ENCODE measurements at regions not wholly inside any gene's neighbourhood (a gene's known extent, or its start where the extent isn't known, plus 50 kb on each side); places are given as distances from the start of the nearest gene placed in this dataset.
"Not testable (repeated sequence)": the region's sequence is repeated elsewhere in the genome, so short reads cannot be mapped to it uniquely, and the experiment has no call there.

DNA sequence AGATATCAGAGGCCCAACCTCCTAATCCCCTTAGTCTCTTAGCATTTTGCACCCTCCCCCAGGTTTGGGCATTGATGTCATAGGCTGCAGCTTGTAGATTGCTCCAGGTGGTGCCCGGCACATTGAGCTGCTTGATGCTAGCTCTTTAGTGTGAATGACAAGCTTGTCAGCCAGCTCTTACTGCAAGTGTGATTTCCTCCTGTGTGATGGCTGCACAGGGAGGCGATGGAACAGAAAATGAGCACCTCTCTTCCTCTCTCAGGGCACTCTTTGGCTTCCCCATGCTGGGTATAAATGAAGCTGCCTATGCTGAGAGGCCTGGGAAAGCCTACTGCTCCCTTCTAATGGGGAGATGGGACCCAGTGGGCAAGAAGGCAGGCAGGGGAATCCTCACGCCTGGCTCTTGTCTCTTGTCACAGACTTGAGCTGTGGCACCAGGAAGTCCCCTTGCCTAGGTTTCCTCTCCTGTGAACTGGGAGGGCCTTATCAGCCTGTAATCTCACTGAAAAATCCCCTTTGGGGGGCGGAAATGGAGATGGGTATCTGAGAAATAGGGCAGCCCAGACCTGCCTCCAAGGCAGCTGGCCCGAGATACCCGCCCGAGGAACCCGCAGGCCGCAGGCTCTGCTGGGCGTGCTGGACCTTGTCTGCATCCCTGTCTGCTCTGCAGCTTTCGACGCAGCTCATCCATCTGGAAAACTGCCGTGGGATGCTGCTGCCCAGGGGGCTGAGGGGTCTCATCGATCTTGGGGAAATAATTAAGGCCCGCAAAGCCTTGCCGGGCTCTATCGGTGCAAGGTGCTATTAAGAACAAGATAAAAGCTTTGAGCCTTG is 163.5 kb upstream of the CXCR4 start:
- TF ChIP-seq, protein P1, sequence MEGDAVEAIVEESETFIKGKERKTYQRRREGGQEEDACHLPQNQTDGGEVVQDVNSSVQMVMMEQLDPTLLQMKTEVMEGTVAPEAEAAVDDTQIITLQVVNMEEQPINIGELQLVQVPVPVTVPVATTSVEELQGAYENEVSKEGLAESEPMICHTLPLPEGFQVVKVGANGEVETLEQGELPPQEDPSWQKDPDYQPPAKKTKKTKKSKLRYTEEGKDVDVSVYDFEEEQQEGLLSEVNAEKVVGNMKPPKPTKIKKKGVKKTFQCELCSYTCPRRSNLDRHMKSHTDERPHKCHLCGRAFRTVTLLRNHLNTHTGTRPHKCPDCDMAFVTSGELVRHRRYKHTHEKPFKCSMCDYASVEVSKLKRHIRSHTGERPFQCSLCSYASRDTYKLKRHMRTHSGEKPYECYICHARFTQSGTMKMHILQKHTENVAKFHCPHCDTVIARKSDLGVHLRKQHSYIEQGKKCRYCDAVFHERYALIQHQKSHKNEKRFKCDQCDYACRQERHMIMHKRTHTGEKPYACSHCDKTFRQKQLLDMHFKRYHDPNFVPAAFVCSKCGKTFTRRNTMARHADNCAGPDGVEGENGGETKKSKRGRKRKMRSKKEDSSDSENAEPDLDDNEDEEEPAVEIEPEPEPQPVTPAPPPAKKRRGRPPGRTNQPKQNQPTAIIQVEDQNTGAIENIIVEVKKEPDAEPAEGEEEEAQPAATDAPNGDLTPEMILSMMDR (IDR thresholded peaks at IDR 0.05; ENCODE audit: low read length, missing control alignments): no peak
- no peak for DNase-seq (ENCODE audit: low read depth)
- no peak overlapping the region for H3K4me3 ChIP-seq (replicated peaks; ENCODE audit: low read depth, low read length)

DNA sequence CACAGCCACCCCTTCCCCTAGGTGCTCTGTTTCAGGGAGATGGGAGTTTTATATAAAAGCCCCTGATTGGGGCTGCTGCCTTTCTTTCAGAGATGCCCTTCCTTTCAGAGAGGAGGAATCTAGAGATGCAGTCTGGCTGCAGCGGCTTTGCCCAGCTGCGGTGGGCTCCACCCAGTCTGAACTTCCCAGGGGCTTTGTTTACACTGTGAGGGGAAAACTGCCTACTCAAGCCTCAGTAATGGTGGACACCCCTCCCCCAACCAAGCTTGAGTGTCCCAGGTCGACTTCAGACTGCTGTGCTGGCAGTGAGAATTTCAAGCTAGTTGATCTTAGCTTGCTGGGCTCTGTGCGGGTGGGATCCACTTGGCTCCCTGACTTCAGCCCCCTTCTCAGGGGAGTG is 148.4 kb upstream of the CXCR4 start:
- not testable (repeated sequence) for DNase-seq (ENCODE audit: low read depth); H3K4me3 ChIP-seq (replicated peaks; ENCODE audit: low read depth, low read length)

DNA sequence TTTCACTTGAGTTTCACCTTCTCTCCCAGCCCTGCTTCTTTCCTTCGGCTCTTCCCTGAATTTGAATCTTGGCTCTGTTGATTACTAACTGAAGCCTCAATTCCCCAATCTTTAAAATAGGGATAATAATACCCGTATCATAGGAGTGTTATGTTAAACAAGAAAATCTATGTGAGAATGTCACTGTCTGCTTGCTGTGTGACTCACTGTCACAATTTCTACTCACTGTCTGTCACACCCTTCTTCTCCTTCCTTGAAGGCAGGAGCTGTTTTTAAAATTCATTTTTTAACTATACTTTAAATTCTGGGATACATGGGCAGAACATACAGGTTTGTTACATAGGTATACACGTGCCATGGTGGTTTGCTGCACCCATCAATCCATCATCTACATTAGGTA is 141.6 kb upstream of the CXCR4 start:
- H3K4me3 ChIP-seq (replicated peaks; ENCODE audit: low read depth, low read length): no peak overlapping the region
- TF ChIP-seq, protein P1 (IDR thresholded peaks at IDR 0.05; ENCODE audit: low read length, missing control alignments): no peak
- no peak for DNase-seq (ENCODE audit: low read depth)

DNA sequence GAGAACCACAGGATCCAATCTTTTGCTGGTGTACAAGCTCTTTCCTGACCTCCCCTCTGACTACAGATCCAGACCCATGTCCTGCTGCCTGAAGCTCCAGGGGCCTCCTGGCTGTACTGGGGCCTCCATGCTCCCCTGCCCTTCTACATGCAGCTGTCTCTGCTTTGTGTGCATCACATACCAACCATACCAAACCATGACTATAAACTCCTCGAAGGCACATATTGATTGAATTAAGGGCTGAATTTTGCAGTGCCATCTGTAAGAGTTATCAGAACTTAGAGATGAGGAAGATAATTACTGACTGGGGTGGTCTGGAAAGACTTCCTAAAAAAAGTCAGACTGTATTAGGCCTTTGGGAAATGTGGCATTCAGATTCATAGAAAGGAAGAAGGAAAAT is 139.9 kb upstream of the CXCR4 start:
- DNase-seq (ENCODE audit: low read depth): no peak
- H3K4me3 ChIP-seq (replicated peaks; ENCODE audit: low read depth, low read length): no peak overlapping the region
- TF ChIP-seq, protein P1 (IDR thresholded peaks at IDR 0.05; ENCODE audit: low read length, missing control alignments): no peak

DNA sequence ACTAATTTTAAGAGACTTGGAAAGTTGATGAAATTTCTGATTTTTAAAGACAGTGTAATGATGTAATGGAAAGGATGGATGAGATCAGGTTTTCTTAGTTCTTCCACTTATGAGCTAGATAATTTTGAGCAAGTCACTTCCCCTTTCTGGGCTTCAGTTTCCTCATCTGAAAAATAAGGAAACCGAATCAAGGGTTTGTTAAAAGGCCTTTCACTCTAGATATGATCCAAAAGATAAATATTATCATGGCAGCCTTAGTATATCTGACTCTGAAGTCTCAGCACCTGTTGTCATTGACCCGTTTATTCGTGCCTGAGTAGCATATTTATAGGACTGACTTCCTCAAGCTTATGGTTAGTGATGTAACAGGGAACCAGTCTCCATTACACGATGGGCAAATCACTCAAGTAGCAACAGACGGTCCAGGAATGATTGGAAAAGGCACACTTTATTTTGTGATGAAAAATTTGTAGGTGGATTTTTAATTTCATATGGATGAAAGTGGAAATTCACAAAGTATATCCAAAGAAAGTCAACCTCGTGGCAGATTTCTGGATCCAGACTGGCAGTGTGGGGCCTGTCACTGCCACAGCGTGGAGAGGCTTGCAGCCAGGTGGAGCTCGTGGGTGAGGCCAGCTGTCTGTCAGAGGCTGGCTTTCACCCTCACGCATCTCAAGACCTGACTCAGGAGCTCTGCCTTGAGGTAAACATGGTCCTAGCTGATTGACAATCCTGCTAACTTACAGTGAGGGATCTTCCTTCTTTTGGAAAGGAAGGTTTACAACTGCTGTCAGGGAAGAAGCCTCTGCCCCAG is 137.9 kb upstream of the CXCR4 start:
- no peak overlapping the region for H3K4me3 ChIP-seq (replicated peaks; ENCODE audit: low read depth, low read length)
- DNase-seq (ENCODE audit: low read depth): no peak
- TF ChIP-seq, protein P1 (IDR thresholded peaks at IDR 0.05; ENCODE audit: low read length, missing control alignments): no peak

DNA sequence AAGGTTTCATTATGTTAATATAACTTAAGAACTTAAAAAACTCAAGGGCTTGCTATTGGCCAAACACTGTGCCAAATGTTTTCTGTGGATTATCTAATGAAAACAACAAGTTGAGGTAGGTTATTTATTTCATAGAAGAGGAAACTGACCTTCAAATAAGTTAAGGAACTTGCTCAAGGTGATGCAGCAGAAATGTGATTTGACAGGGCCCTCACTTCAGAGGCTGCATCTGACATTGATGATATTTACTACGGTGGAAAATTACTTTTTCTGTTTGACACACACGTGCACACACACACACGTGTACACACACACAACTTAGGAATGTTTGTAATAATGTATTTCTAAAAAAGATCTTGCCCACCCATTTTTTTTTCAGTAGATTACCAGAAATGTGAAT is 137.2 kb upstream of the CXCR4 start:
- TF ChIP-seq, protein P1 (IDR thresholded peaks at IDR 0.05; ENCODE audit: low read length, missing control alignments): no peak
- no peak overlapping the region for H3K4me3 ChIP-seq (replicated peaks; ENCODE audit: low read depth, low read length)
- no peak for DNase-seq (ENCODE audit: low read depth)

DNA sequence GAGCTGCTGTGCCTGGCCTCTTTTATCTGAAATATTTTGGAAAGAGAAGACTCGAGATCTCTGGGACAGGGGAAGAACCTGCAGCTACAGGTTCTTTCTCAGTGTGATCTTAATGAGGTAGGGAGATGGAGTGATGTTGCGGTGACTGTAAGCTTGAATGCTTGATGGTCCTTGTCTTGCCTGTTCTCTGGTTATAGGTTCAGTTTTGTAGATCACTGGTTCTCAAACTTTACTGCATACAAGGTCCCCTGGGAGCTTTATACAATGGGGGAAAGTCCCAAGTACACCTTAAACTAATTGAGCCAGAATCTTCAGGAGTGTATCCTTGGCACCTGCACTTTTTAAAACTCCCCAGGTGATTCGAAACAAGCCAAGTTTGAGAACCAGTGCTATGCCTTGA is 136.7 kb upstream of the CXCR4 start:
- no peak for DNase-seq (ENCODE audit: low read depth)
- TF ChIP-seq, protein P1 (IDR thresholded peaks at IDR 0.05; ENCODE audit: low read length, missing control alignments): no peak
- H3K4me3 ChIP-seq (replicated peaks; ENCODE audit: low read depth, low read length): no peak overlapping the region
